NCI-H345 treated with DMSO at 0.1 percent for 48 hours (cell line): ENCODE measurements at regions not wholly inside any gene's neighbourhood (a gene's known extent, or its start where the extent isn't known, plus 50 kb on each side); places are given as distances from the start of the nearest gene placed in this dataset.
"Not testable (repeated sequence)": the region's sequence is repeated elsewhere in the genome, so short reads cannot be mapped to it uniquely, and the experiment has no call there.

Experiments
- DNase-seq: peaks from one replicate; lab custom pipeline; 2025; ENCODE audit not compliant: unreplicated experiment; lab: John Stamatoyannopoulos, UW

GRCh38 chr5:92836855-92837755, 743.9 kb downstream of the NR2F1-AS1 start:
- DNase-seq: no peak

- no peak for DNase-seq
Measured at GRCh38 chr5:92835712-92836111, 745.3 kb downstream of the NR2F1-AS1 start.

GRCh38 chr5:92823551-92823950, 757.5 kb downstream of the NR2F1-AS1 start:
- not testable (repeated sequence) for DNase-seq

GRCh38 chr5:92822183-92822582, 758.8 kb downstream of the NR2F1-AS1 start:
- DNase-seq: no peak

- DNase-seq: no peak
Measured at GRCh38 chr5:92809855-92810465, 771.1 kb downstream of the NR2F1-AS1 start.

GRCh38 chr5:92808474-92808873, 772.5 kb downstream of the NR2F1-AS1 start:
- DNase-seq: no peak

GRCh38 chr5:92807085-92807484, 773.9 kb downstream of the NR2F1-AS1 start:
- no peak for DNase-seq

- no peak for DNase-seq
Measured at GRCh38 chr5:92805446-92805845, 775.6 kb downstream of the NR2F1-AS1 start.

- DNase-seq: no peak
Measured at GRCh38 chr5:92801911-92802310, 779.1 kb downstream of the NR2F1-AS1 start.

- peak; percentile 9 for DNase-seq
Measured at GRCh38 chr5:92800365-92800764, 780.7 kb downstream of the NR2F1-AS1 start.

GRCh38 chr5:92795633-92796032, 785.4 kb downstream of the NR2F1-AS1 start:
- DNase-seq: no peak

GRCh38 chr5:92780057-92780456, 801.0 kb downstream of the NR2F1-AS1 start:
- DNase-seq: no peak

- no peak for DNase-seq
Measured at GRCh38 chr5:92779536-92779935, 801.5 kb downstream of the NR2F1-AS1 start.

- no peak for DNase-seq
Measured at GRCh38 chr5:92778261-92778660, 802.8 kb downstream of the NR2F1-AS1 start.

GRCh38 chr5:92777421-92777820, 803.6 kb downstream of the NR2F1-AS1 start:
- DNase-seq: no peak

- DNase-seq: no peak
Measured at GRCh38 chr5:92775711-92776615, 805.1 kb downstream of the NR2F1-AS1 start.

GRCh38 chr5:92769978-92770377, 811.0 kb downstream of the NR2F1-AS1 start:
- DNase-seq: no peak

- DNase-seq: no peak
Measured at GRCh38 chr5:92761585-92761984, 819.4 kb downstream of the NR2F1-AS1 start.

- DNase-seq: no peak
Measured at GRCh38 chr5:92760550-92760949, 820.5 kb downstream of the NR2F1-AS1 start.

GRCh38 chr5:92758552-92758951, 822.5 kb downstream of the NR2F1-AS1 start:
- DNase-seq: no peak

GRCh38 chr5:92749943-92750342, 831.1 kb downstream of the NR2F1-AS1 start:
- no peak for DNase-seq
